ENCODE measurements at regions not wholly inside any gene's neighbourhood (a gene's known extent, or its start where the extent isn't known, plus 50 kb on each side); places are given as distances from the start of the nearest gene placed in this dataset.

DNA sequence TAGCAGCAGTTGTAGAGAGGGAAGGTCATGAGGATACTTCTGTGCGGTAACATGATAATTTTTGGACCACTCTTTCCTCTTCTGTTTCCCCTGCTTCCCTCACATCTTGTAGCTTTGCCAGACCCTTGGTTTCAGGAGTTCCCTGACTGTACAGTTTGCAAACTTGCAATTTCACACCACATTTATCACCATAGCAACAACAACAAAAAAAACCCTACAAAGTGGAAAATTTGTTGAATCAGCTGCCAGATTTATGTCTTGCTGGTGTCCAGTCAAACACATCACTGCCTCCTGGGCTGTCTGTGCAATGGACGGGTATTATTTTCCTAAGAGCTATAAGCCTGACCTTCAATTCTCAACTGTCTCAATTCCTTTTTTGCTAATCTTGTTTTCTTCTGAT is 751.6 kb downstream of the TLR4 start:
- WGBS, 2 donors = 60 to 82% methylated on average over 2 of the region's 2 CpGs
- Histone ChIP-seq H3K27me3 (no peaks in the 10 kb centered on the region), H3K36me3 (no peaks in the 10 kb centered on the region), H3K27ac (no peak overlapping the region), H3K4me1 (no peaks in the 10 kb centered on the region), H3K4me3 (no peak overlapping the region), H3K9me3 (no peaks in the 10 kb centered on the region)
- no peak for DNase-seq
- TF ChIP-seq POLR2A (IDR thresholded peaks at IDR 0.05) (no peak), EP300 (IDR thresholded peaks at IDR 0.05) (no peak), POLR2AphosphoS5 (IDR thresholded peaks at IDR 0.05) (no peak)
- TF ChIP-seq, protein P1, sequence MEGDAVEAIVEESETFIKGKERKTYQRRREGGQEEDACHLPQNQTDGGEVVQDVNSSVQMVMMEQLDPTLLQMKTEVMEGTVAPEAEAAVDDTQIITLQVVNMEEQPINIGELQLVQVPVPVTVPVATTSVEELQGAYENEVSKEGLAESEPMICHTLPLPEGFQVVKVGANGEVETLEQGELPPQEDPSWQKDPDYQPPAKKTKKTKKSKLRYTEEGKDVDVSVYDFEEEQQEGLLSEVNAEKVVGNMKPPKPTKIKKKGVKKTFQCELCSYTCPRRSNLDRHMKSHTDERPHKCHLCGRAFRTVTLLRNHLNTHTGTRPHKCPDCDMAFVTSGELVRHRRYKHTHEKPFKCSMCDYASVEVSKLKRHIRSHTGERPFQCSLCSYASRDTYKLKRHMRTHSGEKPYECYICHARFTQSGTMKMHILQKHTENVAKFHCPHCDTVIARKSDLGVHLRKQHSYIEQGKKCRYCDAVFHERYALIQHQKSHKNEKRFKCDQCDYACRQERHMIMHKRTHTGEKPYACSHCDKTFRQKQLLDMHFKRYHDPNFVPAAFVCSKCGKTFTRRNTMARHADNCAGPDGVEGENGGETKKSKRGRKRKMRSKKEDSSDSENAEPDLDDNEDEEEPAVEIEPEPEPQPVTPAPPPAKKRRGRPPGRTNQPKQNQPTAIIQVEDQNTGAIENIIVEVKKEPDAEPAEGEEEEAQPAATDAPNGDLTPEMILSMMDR (IDR thresholded peaks at IDR 0.05) = no peak
- no peak for ATAC-seq (ENCODE audit: low FRiP score in 2 of 2)

DNA sequence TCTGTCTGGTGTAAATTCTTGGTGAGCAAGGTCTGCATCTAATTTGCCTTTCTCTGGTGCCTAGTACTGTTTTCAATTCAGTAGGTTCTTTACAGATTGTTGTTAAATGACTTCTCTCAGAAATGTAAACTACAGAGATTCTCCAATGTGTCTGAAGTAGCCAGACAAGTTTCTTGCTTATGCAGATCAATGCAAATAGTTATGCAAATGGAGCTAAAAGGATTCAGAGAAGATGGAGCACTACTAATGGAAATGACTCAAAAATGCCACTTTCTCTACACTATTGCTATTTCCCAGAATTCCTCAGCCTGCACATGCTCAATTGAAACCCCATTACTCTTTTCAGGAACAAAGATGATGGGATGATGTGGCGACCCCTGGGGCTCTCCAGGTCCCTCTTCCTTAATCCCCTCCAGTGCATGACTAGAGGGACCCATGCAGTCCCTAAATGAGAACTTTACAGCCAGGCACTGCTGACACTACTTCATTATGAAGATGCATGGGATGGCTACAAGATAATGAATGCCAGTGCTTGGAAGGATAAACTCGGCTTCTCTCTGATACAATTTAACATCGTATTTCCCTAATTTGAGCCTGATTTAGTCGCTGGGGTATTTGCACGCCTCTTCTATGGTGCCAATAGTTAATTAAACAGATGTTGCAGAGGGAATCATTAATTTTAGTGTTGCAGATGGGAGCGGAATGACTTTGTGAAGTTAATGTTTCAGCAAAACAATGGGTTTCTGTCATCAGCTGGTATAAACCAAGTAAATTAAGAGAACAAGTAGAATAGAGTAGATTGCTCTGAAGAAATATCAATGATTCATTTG is 753.2 kb downstream of the TLR4 start:
- WGBS, 2 donors = 71 to 78% methylated on average over 6 of the region's 6 CpGs
- H3K4me3 ChIP-seq = no peak overlapping the region
- ATAC-seq (ENCODE audit: low FRiP score in 2 of 2) (no peak), DNase-seq (no peak)
- no peaks in the 10 kb centered on the region for H3K4me1 ChIP-seq
- no peaks in the 10 kb centered on the region for H3K36me3 ChIP-seq
- no peak overlapping the region for H3K27ac ChIP-seq
- H3K27me3 ChIP-seq = no peaks in the 10 kb centered on the region
- no peaks in the 10 kb centered on the region for H3K9me3 ChIP-seq
- no peak for TF ChIP-seq POLR2A (IDR thresholded peaks at IDR 0.05)
- TF ChIP-seq EP300 (IDR thresholded peaks at IDR 0.05) = no peak
- TF ChIP-seq, protein P1 (IDR thresholded peaks at IDR 0.05) = no peak
- no peak for TF ChIP-seq POLR2AphosphoS5 (IDR thresholded peaks at IDR 0.05)

DNA sequence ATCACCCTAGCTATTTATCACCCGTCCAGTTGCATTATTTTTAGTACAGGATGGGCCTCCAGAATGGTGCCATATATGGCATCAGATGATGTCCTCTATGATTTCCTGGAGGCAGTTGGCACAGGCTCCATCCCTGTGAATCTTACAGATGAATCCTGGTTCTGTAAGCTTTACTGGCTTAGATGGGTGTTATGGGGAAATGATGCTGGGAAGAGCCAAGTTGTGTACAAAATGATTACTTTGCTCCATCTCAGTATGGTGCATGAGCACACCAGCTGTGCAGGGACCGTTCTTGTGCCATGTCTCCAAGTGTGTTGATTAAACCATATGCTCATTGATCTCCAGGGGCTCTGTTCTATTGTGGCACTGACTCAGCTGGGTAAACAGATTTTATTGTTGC is 755.7 kb downstream of the TLR4 start:
- WGBS, 2 donors = 35 to 47% methylated on average over 2 of the region's 2 CpGs
- Histone ChIP-seq H3K36me3 (no peaks in the 10 kb centered on the region), H3K4me3 (no peak overlapping the region), H3K27me3 (no peaks in the 10 kb centered on the region), H3K9me3 (no peaks in the 10 kb centered on the region), H3K4me1 (no peaks in the 10 kb centered on the region), H3K27ac (no peak overlapping the region)
- TF ChIP-seq POLR2A (IDR thresholded peaks at IDR 0.05) (no peak), POLR2AphosphoS5 (IDR thresholded peaks at IDR 0.05) (no peak), EP300 (IDR thresholded peaks at IDR 0.05) (no peak)
- TF ChIP-seq, protein P1 (IDR thresholded peaks at IDR 0.05) = no peak
- ATAC-seq (ENCODE audit: low FRiP score in 2 of 2) (no peak), DNase-seq (no peak)

DNA sequence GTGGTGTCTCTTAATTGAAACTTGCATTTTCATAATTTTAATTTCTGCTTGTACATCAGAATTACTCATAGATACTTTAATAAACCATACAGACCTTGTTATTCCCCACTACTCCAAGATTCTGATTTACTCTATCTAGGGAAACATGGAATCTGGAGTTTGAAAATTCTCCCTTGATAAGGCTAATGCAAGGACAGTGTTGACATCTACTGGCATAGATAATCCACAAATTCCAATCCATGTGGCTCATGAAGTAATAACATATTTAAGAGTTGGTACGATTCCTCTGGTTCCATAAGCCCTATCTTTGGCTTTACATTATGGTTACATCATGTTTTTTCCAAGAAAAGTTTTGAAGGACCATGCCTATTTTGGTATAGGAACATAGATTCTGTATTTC is 759.2 kb downstream of the TLR4 start:
- Histone ChIP-seq H3K27me3 (no peaks in the 10 kb centered on the region), H3K4me1 (no peaks in the 10 kb centered on the region), H3K4me3 (no peak overlapping the region), H3K27ac (no peak overlapping the region), H3K36me3 (no peaks in the 10 kb centered on the region), H3K9me3 (no peaks in the 10 kb centered on the region)
- no peak for ATAC-seq (ENCODE audit: low FRiP score in 2 of 2)
- 66 to 67% methylated on average over 1 of the region's 1 CpG for WGBS, 2 donors
- no peak for DNase-seq
- TF ChIP-seq EP300 (IDR thresholded peaks at IDR 0.05) (no peak), POLR2AphosphoS5 (IDR thresholded peaks at IDR 0.05) (no peak), POLR2A (IDR thresholded peaks at IDR 0.05) (no peak)
- TF ChIP-seq, protein P1 (IDR thresholded peaks at IDR 0.05) = no peak

- Histone ChIP-seq H3K9me3 (no peaks in the 10 kb centered on the region), H3K27ac (no peak overlapping the region), H3K4me3 (no peak overlapping the region), H3K4me1 (no peaks in the 10 kb centered on the region), H3K36me3 (no peaks in the 10 kb centered on the region), H3K27me3 (no peaks in the 10 kb centered on the region)
- WGBS, 2 donors = 64 to 67% methylated on average over 1 of the region's 1 CpG
- DNase-seq = no peak
- TF ChIP-seq POLR2AphosphoS5 (IDR thresholded peaks at IDR 0.05) = no peak
- TF ChIP-seq, protein P1 (IDR thresholded peaks at IDR 0.05) = no peak
- TF ChIP-seq EP300 (IDR thresholded peaks at IDR 0.05) = no peak
- no peak for TF ChIP-seq POLR2A (IDR thresholded peaks at IDR 0.05)
- ATAC-seq (ENCODE audit: low FRiP score in 2 of 2) = no peak
Observed at GRCh38 chr9:118473521-118473920, 769.3 kb downstream of the TLR4 start.

Data from upper lobe of left lung (tissue), 6 donors.